Fibroblast of the aortic adventitia (primary cell): ENCODE measurements at regions not wholly inside any gene's neighbourhood (a gene's known extent, or its start where the extent isn't known, plus 50 kb on each side); places are given as distances from the start of the nearest gene placed in this dataset.

ENCODE experiments used
- DNase-seq: peaks from one replicate; pipeline ENCODE4 v3.0.0-alpha.2; 2010; ENCODE audit warnings: low read depth
- H3K4me3 ChIP-seq: 2 replicates; pipeline ENCODE4 v1.5.1; 2011; ENCODE audit warnings: low read depth, mild to moderate bottlenecking, control low read depth, low read length, moderate library complexity
- TF ChIP-seq, protein P1 (sequence below): IDR thresholded peaks from 2 replicates; pipeline ENCODE4 v1.5.1; 2011; ENCODE audit warnings: mild to moderate bottlenecking, low read length, control low read depth, inconsistent platforms; ENCODE audit not compliant: insufficient read depth

DNA sequence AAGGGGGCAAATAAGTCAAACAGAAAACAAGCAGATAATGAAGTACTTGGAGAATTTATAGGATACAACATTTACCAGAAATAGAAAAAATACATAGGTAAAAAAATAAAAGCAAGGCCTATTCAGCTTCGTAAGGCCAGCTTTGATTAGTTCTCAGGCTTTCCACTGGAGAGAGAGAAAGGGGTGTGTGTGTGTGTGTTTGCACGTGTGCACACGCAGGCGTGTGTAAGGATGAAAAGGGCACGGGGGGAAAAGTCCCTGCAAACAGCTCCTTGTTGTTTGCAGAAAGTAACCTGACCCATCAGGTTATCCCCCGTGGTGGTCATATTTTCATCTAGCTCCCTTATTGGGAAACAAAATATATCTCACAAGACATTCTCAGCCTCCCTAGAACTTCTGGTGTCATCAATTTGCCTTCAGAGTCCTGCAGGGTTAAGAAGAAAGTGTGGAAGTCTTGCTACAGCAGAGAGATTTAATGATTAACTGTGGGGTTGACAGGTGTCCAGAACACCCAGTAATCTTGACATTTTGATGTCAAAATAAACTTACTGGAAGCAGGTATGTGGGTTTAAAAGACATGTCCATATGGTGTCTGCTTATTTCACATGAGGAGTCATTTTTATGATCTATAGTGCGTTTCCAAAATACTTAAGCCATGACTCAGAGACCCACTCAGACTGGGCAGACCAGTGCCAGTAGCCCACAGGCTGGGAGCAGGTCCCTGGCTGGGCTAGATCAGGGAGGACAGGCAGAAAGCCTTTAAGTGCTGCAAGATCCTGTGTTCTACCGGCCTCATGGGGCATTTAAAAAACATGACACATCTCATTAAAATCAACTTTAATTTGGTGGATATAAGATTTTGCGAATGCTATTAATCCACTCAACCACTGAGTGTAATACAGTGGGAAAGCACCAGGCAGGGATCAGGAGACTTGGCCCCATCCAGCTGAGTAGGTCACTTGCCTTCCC, 487.6 kb upstream of the CAMK1G start:
- H3K4me3 ChIP-seq, result no peak overlapping the region
- TF ChIP-seq, protein P1, sequence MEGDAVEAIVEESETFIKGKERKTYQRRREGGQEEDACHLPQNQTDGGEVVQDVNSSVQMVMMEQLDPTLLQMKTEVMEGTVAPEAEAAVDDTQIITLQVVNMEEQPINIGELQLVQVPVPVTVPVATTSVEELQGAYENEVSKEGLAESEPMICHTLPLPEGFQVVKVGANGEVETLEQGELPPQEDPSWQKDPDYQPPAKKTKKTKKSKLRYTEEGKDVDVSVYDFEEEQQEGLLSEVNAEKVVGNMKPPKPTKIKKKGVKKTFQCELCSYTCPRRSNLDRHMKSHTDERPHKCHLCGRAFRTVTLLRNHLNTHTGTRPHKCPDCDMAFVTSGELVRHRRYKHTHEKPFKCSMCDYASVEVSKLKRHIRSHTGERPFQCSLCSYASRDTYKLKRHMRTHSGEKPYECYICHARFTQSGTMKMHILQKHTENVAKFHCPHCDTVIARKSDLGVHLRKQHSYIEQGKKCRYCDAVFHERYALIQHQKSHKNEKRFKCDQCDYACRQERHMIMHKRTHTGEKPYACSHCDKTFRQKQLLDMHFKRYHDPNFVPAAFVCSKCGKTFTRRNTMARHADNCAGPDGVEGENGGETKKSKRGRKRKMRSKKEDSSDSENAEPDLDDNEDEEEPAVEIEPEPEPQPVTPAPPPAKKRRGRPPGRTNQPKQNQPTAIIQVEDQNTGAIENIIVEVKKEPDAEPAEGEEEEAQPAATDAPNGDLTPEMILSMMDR, result no peak
- peak; percentile 30 for DNase-seq

DNA sequence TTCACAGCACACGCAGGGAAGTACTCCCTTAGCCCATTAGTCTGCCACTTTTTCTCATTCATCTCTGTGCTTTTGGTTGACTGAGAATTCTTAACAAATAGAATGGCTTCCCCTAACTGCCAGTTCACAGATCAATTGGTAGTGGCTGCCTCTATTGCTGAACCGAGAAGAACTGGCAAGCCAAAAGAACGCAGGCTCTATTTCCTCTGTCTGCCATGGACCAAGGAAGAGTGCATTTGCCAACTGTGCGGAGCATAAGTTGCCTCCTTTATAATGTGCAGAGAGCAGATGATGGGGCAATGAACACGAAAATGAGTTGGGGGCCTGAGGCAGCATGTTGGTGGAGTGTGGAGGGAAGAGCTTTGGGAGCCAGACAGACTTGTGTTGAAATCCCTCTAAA, 483.1 kb upstream of the CAMK1G start:
- DNase-seq, result no peak
- no peak overlapping the region for H3K4me3 ChIP-seq
- TF ChIP-seq, protein P1, result no peak

DNA sequence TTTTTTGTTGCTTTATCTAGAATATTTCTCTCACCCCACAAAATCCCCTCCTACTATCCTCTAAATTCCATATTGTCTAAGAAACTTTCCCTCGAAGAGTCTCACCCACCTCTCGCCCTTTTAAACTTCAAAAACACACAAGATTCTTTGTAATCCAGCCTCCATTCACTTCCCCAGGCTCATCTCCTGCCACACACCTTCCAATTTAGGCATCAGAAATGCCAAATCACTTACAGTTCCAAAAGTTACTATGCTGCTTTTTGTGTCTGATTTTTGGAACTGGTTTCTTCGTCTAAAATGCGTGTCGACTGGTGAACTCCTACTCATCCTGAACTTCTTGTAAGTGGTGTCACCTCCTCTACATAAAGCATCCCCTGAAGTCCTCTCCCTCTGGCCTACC, 482.4 kb upstream of the CAMK1G start:
- DNase-seq, result no peak
- TF ChIP-seq, protein P1, result no peak
- no peak overlapping the region for H3K4me3 ChIP-seq

DNA sequence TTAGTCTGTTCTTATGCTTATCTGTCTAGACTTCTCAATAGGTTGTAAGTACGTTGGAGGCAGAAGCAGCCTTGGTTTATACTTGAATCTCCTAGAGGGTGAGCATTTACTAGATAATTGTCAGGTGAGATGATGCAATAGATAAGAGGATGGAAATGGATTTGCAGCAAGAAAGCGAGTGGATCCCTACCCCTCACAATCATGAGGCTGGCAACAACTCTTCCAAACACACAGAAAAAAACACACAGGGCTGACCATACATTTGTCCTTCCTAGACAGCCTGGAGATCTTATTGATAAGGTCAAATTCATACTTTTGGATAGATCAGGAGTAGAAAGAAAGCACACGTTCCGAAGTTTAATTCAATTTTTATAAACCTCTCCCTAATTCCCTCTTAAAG, 481.4 kb upstream of the CAMK1G start:
- no peak for DNase-seq
- no peak overlapping the region for H3K4me3 ChIP-seq
- TF ChIP-seq, protein P1, result no peak

DNA sequence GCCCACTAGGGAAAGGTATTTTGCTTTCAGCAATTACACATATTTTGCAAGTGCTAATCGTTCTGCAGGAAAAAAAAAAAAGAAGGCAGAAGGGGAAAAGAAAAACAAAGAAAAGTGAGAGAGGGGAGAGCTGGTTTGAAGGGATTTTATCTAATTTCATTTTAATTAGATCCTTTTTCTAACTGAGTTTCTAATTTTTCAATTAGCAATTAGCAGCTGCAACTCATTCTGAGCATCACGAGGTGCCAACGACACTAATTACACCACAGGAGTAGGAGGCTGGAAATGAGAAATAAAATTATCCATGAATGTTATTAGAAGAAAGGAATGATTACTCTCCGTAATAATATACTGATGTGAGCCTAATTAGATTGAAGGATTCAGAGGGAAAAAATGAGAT, 481.0 kb upstream of the CAMK1G start:
- H3K4me3 ChIP-seq, result no peak overlapping the region
- DNase-seq, result no peak
- TF ChIP-seq, protein P1, result no peak

DNA sequence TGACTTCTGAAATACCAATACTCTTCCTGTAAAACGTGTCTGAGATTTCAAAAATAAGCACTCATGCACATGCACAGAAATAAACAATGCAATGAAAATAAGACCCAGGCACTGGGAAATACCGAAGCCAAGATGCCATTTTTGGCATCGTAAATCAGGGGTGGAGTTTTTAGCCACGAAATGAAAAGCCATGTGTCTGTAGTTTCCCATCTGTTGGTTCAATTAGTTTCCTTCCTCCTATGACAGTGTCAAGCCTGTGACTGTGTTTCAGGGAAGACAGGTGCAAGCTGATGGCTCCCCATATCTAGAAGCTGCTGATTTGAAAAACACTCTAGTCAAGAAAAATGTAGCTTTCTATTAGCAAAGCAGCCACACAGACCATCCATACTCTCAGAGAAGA, 480.4 kb upstream of the CAMK1G start:
- H3K4me3 ChIP-seq, result no peak overlapping the region
- TF ChIP-seq, protein P1, result no peak
- no peak for DNase-seq
